HK-2 (cell line): ENCODE measurements at regions not wholly inside any gene's neighbourhood (a gene's known extent, or its start where the extent isn't known, plus 50 kb on each side); places are given as distances from the start of the nearest gene placed in this dataset.

Source experiments
- DNase-seq: peaks from one replicate; pipeline ENCODE4 v3.0.0-alpha.2; 2018; ENCODE audit not compliant: unreplicated experiment

DNA sequence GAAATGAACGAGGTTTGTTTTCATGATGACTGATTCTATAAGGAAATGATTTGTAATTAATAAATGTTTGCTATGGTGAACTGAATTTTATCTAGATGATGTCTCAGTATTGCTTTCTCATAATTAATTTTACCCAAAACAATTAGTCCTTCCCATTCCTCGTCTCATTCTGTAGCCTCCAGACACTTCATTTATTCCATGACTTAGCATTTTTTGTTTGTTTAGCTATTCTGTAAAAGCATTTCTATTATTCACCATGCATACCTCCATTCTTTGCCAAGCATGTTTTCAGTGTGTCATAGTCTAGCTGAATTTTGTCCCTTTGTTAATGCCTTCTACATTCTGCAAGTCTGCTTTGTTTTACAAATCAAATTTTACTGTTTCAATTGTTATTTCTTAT lies 137.4 kb upstream of the RPL10L start:
- DNase-seq, result no peak

DNA sequence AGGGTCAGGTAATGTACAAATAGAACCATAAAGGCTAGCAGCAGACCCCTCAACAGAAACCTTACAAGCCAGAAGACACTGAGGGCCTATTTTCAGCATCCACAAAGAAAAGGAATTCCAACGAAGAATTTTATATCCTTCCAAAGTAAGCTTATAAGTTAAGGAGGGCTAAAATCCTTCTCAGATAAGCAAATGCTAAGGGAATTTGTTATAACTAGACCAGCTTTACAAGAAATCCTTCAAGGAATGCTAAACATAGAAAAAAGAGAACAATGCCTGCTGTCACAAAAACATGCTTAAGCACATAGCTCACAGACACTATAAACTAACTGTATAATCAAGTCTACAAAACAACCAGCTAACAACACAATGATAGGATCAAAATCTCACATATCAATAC lies 130.7 kb upstream of the RPL10L start:
- DNase-seq, result no peak

DNA sequence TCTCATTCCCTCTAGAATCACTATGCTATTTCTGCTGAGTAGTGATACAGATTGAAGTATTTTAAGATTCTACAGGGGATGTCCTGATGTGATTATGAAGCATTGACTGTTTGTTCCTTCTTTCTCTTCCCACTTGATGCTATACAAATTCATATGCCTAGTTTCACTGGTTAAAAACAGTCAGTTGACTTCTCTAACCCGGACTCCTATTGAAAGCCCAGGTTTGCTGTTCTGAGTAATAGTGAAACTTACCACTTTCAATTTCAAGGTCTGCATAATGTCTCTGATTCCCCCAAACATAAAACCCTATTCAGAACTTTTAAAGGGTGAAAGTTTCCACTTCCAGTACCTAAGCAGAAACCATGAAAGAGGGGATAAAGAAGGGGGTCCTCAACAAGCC lies 117.7 kb upstream of the RPL10L start:
- no peak for DNase-seq

DNA sequence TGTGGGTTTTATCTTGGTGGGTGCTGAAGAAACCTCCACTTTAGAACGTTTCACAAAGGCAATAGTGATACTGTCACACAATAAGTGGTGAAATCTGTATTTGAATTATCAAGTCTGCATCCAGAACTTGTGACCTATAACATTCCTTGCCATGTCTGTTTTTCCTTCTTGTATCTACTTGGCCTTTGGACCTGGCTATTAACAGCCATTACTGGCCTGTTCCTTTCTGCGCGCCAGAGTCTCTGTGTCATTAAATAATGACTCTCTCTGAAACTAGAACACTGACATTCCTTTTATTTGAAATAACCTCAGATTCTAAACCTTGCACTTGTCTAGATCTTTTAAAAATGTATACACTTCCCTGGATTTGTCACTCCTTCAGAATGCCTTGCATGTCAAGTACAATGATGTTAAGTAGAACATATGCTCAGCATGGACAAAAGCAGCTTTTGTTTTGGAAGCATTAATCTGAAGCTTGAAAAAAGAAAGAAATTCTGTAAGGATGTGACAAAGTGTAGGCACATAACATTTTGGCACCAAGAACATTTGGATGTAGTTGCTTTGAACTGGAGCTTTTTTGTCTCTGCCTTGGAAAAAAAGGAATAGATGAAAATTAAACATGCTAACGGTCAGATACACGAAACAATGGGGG lies 95.5 kb upstream of the RPL10L start:
- DNase-seq, result no peak

DNA sequence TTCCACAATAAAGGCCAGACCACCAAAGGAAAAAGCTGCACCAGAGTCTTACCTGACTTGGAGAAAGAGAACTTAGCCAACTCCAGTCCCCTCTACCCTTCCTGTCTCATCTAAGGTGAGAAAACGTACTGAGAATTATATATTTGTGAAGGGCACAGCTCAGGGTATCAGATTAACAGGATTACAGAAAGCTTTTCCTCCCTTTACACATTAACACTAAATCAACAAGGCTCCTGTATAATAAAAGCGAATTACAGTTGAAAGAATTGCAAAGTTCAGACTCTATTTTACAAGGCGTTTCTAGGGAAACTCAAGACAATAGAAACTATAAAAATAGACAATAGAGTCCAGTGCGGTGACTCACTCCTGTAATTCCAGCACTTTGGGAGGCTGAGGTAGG lies 82.7 kb upstream of the RPL10L start:
- DNase-seq, result no peak

DNA sequence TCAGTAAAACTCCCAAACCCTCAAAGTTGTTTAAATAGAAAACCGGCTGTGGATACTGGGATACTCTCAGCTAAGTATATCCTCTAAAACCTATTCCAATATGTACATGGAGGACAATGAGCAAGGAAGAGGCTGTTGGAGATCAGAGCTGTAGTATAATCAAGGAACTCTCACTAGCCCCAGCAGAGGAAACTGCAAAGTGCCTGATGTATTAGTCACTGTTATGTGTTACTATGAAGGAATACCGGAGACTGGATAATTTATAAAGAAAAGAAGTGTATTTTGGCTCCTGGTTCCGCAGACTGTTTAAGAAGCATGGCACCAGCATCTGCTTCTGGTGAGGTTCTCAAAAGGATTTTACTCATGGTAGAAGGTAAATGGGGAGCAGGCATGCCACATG lies 65.6 kb upstream of the RPL10L start:
- DNase-seq, result peak; percentile 0
